ENCODE measurements at regions not wholly inside any gene's neighbourhood (a gene's known extent, or its start where the extent isn't known, plus 50 kb on each side); places are given as distances from the start of the nearest gene placed in this dataset.

DNA sequence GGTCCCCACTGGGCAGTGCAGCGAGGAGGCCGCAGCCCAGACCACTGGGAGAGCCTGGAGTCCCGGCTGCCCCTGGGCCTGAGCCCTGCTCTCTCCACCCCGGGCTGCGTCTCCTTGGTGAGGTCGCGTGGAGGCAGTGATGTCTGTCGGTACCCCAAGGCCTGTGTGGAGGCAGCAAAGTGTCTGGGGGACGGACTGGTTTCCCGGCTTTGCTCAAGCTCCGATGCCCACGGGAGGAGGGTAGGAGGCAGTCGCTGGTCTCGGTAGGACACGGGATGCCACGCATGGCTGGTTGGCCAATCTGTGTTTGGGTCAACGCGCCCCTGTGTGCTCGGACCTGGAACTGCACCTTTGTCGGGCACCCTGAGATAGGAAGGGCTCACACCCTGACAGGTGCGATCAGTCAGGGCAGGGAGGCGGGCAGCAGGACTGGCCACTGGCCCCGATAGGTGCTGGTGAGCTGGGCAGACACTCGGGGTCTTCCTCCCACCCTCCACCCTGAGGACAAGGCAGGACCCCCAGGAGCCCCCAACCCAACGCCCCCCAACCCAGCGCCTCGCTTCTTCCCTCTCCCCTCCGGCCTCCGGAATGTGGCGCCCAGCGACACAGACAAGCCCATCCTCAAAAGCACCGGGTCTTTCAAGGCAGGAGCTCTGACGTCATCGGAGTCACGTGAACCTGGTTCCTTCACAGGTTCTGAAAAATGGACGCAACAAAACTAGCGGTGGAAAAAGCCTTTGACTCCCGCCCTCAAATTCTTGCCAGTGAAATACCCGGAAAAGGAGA is 288.6 kb downstream of the NDUFA10 start:
- TF ChIP-seq POLR2A (IDR thresholded peaks at IDR 0.05) (no peak), CTCF (IDR thresholded peaks at IDR 0.05) (no peak)
